Loucy (cell line): ENCODE measurements at regions not wholly inside any gene's neighbourhood (a gene's known extent, or its start where the extent isn't known, plus 50 kb on each side); places are given as distances from the start of the nearest gene placed in this dataset.

ENCODE experiments used
- H2AFZ ChIP-seq: fragments of 200-600 bp; sonication (generic); 2 replicates; pipeline ENCODE4 v1.6.0; 2016; ENCODE audit warnings: antibody characterized with exemption, mild to moderate bottlenecking, low read length, moderate library complexity
- H3F3A ChIP-seq: fragments of 200-600 bp; 2 replicates; pipeline ENCODE4 v1.6.0; 2016; ENCODE audit warnings: antibody characterized with exemption, low read depth, mild to moderate bottlenecking
- H3K27me3 ChIP-seq: fragments of 200-600 bp; sonication (generic); 2 replicates; pipeline ENCODE4 v1.6.1; 2014; ENCODE audit warnings: low read length, mild to moderate bottlenecking; ENCODE audit not compliant: insufficient read depth, poor library complexity, severe bottlenecking
- H3K36me3 ChIP-seq: fragments of 200-600 bp; sonication (generic); 2 replicates; pipeline ENCODE4 v1.6.1; 2016; ENCODE audit warnings: low read length; ENCODE audit not compliant: insufficient read depth
- H3K4me1 ChIP-seq: fragments of 200-600 bp; sonication (generic); 2 replicates; pipeline ENCODE4 v1.5.1; 2014; ENCODE audit warnings: low read length, mild to moderate bottlenecking; ENCODE audit not compliant: insufficient read depth, poor library complexity, severe bottlenecking
- H3K4me2 ChIP-seq: fragments of 200-600 bp; sonication (generic); 2 replicates; pipeline ENCODE4 v1.6.0; 2014; ENCODE audit warnings: antibody characterized with exemption, low read length, low read depth, mild to moderate bottlenecking; ENCODE audit not compliant: poor library complexity, severe bottlenecking
- H3K4me3 ChIP-seq: fragments of 200-600 bp; sonication (generic); 2 replicates; pipeline ENCODE4 v1.5.1; 2014; ENCODE audit warnings: low read length, mild to moderate bottlenecking, mixed read lengths; ENCODE audit not compliant: poor library complexity, severe bottlenecking
- H3K79me2 ChIP-seq: fragments of 200-600 bp; sonication (generic); 2 replicates; pipeline ENCODE4 v1.6.1; 2014; ENCODE audit warnings: low read length; ENCODE audit not compliant: insufficient read depth
- H3K9ac ChIP-seq: fragments of 200-600 bp; sonication (generic); 2 replicates; pipeline ENCODE4 v1.6.0; 2014; ENCODE audit warnings: mild to moderate bottlenecking, low read depth, low read length, moderate library complexity; ENCODE audit not compliant: poor library complexity, severe bottlenecking
- H3K9me2 ChIP-seq: fragments of 200-600 bp; sonication (generic); replicated peaks from 2 replicates; pipeline ENCODE4 v1.6.1; 2016; ENCODE audit warnings: low read depth, low read length, mixed read lengths
- H3K9me3 ChIP-seq: fragments of 200-600 bp; sonication (generic); 2 replicates; pipeline ENCODE4 v1.6.1; 2014; ENCODE audit warnings: mild to moderate bottlenecking, antibody characterized with exemption, low read length, low read depth; ENCODE audit not compliant: insufficient read depth
- H4K20me1 ChIP-seq: fragments of 200-600 bp; sonication (generic); 2 replicates; pipeline ENCODE4 v1.6.0; 2014; ENCODE audit warnings: antibody characterized with exemption, low read length, mild to moderate bottlenecking; ENCODE audit not compliant: insufficient read depth, poor library complexity, severe bottlenecking
- CTCF ChIP-seq: fragments of 200-600 bp; sonication (generic); conservative IDR thresholded peaks from 2 replicates; pipeline ENCODE4 v1.5.1; 2014; ENCODE audit warnings: mild to moderate bottlenecking, antibody characterized with exemption, low read length
- EZH2phosphoT487 ChIP-seq: fragments of 200-600 bp; IDR thresholded peaks from 2 replicates; pipeline ENCODE4 v1.6.1; 2018; ENCODE audit warnings: antibody characterized with exemption, mild to moderate bottlenecking, moderate library complexity, borderline replicate concordance

GRCh38 chr12:104816845-104817503 lies 141.1 kb downstream of the SLC41A2 start:
- Histone ChIP-seq H3K4me1 (no peaks in the 10 kb centered on the region), H3K9me3 (no peaks in the 10 kb centered on the region), H3K79me2 (no peaks in the 10 kb centered on the region), H2AFZ (no peak overlapping the region), H3K4me3 (no peak overlapping the region), H3K4me2 (no peak overlapping the region), H3K27me3 (no peaks in the 10 kb centered on the region), H4K20me1 (no peaks in the 10 kb centered on the region), H3K36me3 (no peaks in the 10 kb centered on the region), H3F3A (no peaks in the 10 kb centered on the region), H3K9me2 (no peaks in the 10 kb centered on the region), H3K9ac (no peak overlapping the region)
- no peak for TF ChIP-seq EZH2phosphoT487
- no peak for TF ChIP-seq CTCF

GRCh38 chr12:104815935-104816334 lies 142.2 kb downstream of the SLC41A2 start:
- no peaks in the 10 kb centered on the region for H3K9me3 ChIP-seq
- H3F3A ChIP-seq, result no peaks in the 10 kb centered on the region
- H3K4me2 ChIP-seq, result no peak overlapping the region
- no peaks in the 10 kb centered on the region for H3K9me2 ChIP-seq
- TF ChIP-seq EZH2phosphoT487 (no peak), CTCF (no peak)
- no peaks in the 10 kb centered on the region for H3K4me1 ChIP-seq
- H3K27me3 ChIP-seq, result no peaks in the 10 kb centered on the region
- H2AFZ ChIP-seq, result no peak overlapping the region
- H3K4me3 ChIP-seq, result no peak overlapping the region
- no peak overlapping the region for H3K9ac ChIP-seq
- H3K79me2 ChIP-seq, result no peaks in the 10 kb centered on the region
- no peaks in the 10 kb centered on the region for H4K20me1 ChIP-seq
- H3K36me3 ChIP-seq, result no peaks in the 10 kb centered on the region

- Histone ChIP-seq H3K9ac (no peak overlapping the region), H3K36me3 (no peaks in the 10 kb centered on the region), H3K27me3 (no peaks in the 10 kb centered on the region), H3K9me3 (no peaks in the 10 kb centered on the region), H2AFZ (no peak overlapping the region), H3K79me2 (no peaks in the 10 kb centered on the region), H3K4me2 (no peak overlapping the region), H4K20me1 (no peaks in the 10 kb centered on the region), H3F3A (no peaks in the 10 kb centered on the region), H3K4me3 (no peak overlapping the region), H3K4me1 (no peaks in the 10 kb centered on the region), H3K9me2 (no peaks in the 10 kb centered on the region)
- TF ChIP-seq EZH2phosphoT487 (no peak), CTCF (no peak)
Observed at GRCh38 chr12:104814944-104815343, 143.1 kb downstream of the SLC41A2 start.
